ENCODE measurements at regions not wholly inside any gene's neighbourhood (a gene's known extent, or its start where the extent isn't known, plus 50 kb on each side); places are given as distances from the start of the nearest gene placed in this dataset.

DNA sequence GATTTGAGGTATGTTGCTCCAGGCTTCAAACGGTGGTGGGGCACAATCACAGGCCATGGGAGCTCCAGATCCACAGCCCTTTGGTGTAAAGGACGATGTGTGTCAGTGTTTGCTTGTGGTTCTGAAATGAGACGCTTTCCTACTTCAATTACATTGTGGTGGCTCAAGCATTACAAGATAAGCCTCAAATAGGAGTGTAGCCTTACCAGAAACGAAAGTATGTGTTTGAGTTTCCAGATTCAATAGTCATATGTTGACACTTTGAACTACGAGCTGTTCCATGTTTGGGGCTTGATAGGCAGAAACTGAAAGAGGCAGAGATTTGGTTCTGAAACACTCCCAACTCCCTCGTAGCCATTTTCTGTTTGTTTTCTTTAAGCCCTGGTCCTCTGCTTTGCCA, 187.1 kb downstream of the MYLK4 start:
- Histone ChIP-seq H3K27me3 (ENCODE audit: insufficient read depth, low read length) (no peaks in the 10 kb centered on the region), H3K4me1 (ENCODE audit: insufficient read depth, low read length, severe bottlenecking) (no peaks in the 10 kb centered on the region), H3K27ac (ENCODE audit: low read depth, low read length, poor library complexity, severe bottlenecking) (no peak overlapping the region), H3K36me3 (ENCODE audit: insufficient read depth, low read length) (no peaks in the 10 kb centered on the region), H3F3A (ENCODE audit: insufficient read depth, low read length) (no peaks in the 10 kb centered on the region), H3K9me3 (ENCODE audit: low read length) (no peaks in the 10 kb centered on the region), H2AFZ (ENCODE audit: low read length) (no peak overlapping the region), H3K9me2 (ENCODE audit: low read depth, low read length) (no peaks in the 10 kb centered on the region), H4K20me1 (ENCODE audit: insufficient read depth, low read length) (no peaks in the 10 kb centered on the region), H3K4me2 (ENCODE audit: low read length) (no peak overlapping the region), H3K79me2 (ENCODE audit: insufficient read depth, low read length) (no peaks in the 10 kb centered on the region), H3K9ac (ENCODE audit: low read length) (no peak overlapping the region), H3K4me3 (ENCODE audit: low read depth, low read length, poor library complexity, severe bottlenecking) (no peak overlapping the region)
- TF ChIP-seq EZH2 (IDR thresholded peaks at IDR 0.05; ENCODE audit: borderline replicate concordance, low read length), result no peak
- TF ChIP-seq, protein P1, sequence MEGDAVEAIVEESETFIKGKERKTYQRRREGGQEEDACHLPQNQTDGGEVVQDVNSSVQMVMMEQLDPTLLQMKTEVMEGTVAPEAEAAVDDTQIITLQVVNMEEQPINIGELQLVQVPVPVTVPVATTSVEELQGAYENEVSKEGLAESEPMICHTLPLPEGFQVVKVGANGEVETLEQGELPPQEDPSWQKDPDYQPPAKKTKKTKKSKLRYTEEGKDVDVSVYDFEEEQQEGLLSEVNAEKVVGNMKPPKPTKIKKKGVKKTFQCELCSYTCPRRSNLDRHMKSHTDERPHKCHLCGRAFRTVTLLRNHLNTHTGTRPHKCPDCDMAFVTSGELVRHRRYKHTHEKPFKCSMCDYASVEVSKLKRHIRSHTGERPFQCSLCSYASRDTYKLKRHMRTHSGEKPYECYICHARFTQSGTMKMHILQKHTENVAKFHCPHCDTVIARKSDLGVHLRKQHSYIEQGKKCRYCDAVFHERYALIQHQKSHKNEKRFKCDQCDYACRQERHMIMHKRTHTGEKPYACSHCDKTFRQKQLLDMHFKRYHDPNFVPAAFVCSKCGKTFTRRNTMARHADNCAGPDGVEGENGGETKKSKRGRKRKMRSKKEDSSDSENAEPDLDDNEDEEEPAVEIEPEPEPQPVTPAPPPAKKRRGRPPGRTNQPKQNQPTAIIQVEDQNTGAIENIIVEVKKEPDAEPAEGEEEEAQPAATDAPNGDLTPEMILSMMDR (IDR thresholded peaks at IDR 0.05; ENCODE audit: low read length), result no peak

DNA sequence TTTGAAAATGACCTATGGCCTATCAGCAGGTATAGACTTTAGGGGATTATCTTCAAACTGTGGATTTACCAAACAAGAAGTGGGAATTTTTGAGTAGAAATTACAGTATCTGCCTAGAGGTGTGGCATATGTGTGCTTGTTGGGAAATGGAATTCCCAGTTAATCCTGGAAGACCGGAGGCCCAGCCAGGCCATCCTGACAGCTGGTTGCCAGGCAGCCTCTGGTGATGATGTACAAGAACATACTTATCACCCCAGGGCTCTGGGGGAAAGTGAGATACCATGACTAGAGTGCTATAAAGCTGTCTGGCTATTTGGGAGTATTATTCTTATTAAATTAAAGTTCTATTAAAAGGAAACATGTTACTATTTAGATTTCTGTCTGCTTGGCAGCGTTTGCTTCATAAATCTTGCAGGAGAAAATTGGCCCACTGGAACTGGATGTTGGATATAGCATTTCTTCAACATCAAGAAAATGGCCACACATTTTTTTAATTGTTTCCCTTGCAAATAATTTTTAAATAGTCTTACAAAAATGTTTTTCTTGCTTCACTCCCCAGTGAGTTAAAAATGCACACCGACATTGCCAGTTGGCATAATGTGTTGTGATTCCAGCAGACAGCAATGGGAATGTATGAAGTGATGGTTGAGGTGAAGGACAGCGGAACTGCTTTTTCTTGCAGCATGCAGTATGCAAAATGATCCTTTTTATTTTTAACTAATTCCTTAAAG, 187.8 kb downstream of the MYLK4 start:
- no peak overlapping the region for H2AFZ ChIP-seq (ENCODE audit: low read length)
- H3K79me2 ChIP-seq (ENCODE audit: insufficient read depth, low read length), result no peaks in the 10 kb centered on the region
- H3K4me3 ChIP-seq (ENCODE audit: low read depth, low read length, poor library complexity, severe bottlenecking), result no peak overlapping the region
- no peaks in the 10 kb centered on the region for H3K4me1 ChIP-seq (ENCODE audit: insufficient read depth, low read length, severe bottlenecking)
- no peaks in the 10 kb centered on the region for H3K27me3 ChIP-seq (ENCODE audit: insufficient read depth, low read length)
- no peaks in the 10 kb centered on the region for H3K36me3 ChIP-seq (ENCODE audit: insufficient read depth, low read length)
- H3K9me3 ChIP-seq (ENCODE audit: low read length), result no peaks in the 10 kb centered on the region
- H3F3A ChIP-seq (ENCODE audit: insufficient read depth, low read length), result no peaks in the 10 kb centered on the region
- H3K9ac ChIP-seq (ENCODE audit: low read length), result no peak overlapping the region
- TF ChIP-seq EZH2 (IDR thresholded peaks at IDR 0.05; ENCODE audit: borderline replicate concordance, low read length), result no peak
- TF ChIP-seq, protein P1 (IDR thresholded peaks at IDR 0.05; ENCODE audit: low read length), result no peak
- H3K9me2 ChIP-seq (ENCODE audit: low read depth, low read length), result no peaks in the 10 kb centered on the region
- no peaks in the 10 kb centered on the region for H4K20me1 ChIP-seq (ENCODE audit: insufficient read depth, low read length)
- H3K4me2 ChIP-seq (ENCODE audit: low read length), result no peak overlapping the region
- H3K27ac ChIP-seq (ENCODE audit: low read depth, low read length, poor library complexity, severe bottlenecking), result no peak overlapping the region

DNA sequence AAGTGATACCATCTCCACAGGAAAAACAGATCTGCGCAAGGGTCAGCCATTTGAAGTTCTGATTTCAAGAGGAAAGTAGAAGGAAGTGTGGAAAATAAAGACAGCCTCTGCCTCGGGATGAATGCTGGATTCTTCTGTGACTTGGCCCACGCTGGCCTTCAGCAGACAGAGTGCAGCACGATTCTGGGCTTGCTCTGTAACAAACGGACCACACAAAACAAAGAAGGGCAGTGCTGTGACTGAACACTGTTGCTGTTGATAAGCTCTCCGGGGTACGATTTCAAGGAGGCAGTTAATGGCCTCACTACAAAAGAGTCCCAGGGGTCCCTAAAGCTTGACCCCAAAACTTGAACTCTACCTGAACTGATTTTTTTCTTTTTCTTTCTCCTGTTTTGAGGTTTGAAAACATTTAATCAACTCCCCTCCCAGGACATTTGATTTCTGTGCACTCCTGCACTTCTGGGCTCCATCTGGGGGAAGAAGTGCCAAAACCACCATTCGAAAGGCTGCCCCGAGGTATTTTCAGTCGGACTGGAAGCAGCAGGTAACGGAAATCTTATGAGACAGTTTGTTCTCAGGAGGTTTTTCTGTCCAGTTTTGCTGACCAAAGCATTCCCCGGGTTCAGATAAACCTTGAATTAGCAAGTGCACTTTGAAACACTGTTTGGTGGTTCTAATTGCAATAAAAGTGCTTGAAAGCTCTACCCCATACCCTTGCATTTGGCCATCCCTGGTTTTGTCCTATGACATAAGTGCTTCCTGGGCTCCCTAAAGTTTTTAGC, 189.6 kb downstream of the MYLK4 start:
- TF ChIP-seq EZH2 (IDR thresholded peaks at IDR 0.05; ENCODE audit: borderline replicate concordance, low read length), result no peak
- TF ChIP-seq, protein P1 (IDR thresholded peaks at IDR 0.05; ENCODE audit: low read length), result no peak
- H3K9me2 ChIP-seq (ENCODE audit: low read depth, low read length), result no peaks in the 10 kb centered on the region
- H3K4me3 ChIP-seq (ENCODE audit: low read depth, low read length, poor library complexity, severe bottlenecking), result no peak overlapping the region
- H2AFZ ChIP-seq (ENCODE audit: low read length), result no peak overlapping the region
- no peak overlapping the region for H3K27ac ChIP-seq (ENCODE audit: low read depth, low read length, poor library complexity, severe bottlenecking)
- H3F3A ChIP-seq (ENCODE audit: insufficient read depth, low read length), result no peaks in the 10 kb centered on the region
- no peaks in the 10 kb centered on the region for H3K4me1 ChIP-seq (ENCODE audit: insufficient read depth, low read length, severe bottlenecking)
- no peak overlapping the region for H3K4me2 ChIP-seq (ENCODE audit: low read length)
- no peak overlapping the region for H3K9ac ChIP-seq (ENCODE audit: low read length)
- no peaks in the 10 kb centered on the region for H3K79me2 ChIP-seq (ENCODE audit: insufficient read depth, low read length)
- H3K36me3 ChIP-seq (ENCODE audit: insufficient read depth, low read length), result no peaks in the 10 kb centered on the region
- no peaks in the 10 kb centered on the region for H3K27me3 ChIP-seq (ENCODE audit: insufficient read depth, low read length)
- H3K9me3 ChIP-seq (ENCODE audit: low read length), result no peaks in the 10 kb centered on the region
- H4K20me1 ChIP-seq (ENCODE audit: insufficient read depth, low read length), result no peaks in the 10 kb centered on the region

All from OCI-LY1 (cell line).